IPS-18c (cell line): ENCODE measurements at regions not wholly inside any gene's neighbourhood (a gene's known extent, or its start where the extent isn't known, plus 50 kb on each side); places are given as distances from the start of the nearest gene placed in this dataset.
"Not testable (repeated sequence)": the region's sequence is repeated elsewhere in the genome, so short reads cannot be mapped to it uniquely, and the experiment has no call there.

Experiments
- H3K4me3 ChIP-seq: 2 replicates; pipeline ENCODE4 v1.7.0; 2013; ENCODE audit warnings: low read depth, mild to moderate bottlenecking, low read length, moderate library complexity; ENCODE audit not compliant: insufficient read depth
- H3K9me3 ChIP-seq: one replicate; pipeline ENCODE4 v1.6.1; 2013; ENCODE audit warnings: mild to moderate bottlenecking, low read length, moderate library complexity; ENCODE audit not compliant: control insufficient read depth, insufficient read depth

DNA sequence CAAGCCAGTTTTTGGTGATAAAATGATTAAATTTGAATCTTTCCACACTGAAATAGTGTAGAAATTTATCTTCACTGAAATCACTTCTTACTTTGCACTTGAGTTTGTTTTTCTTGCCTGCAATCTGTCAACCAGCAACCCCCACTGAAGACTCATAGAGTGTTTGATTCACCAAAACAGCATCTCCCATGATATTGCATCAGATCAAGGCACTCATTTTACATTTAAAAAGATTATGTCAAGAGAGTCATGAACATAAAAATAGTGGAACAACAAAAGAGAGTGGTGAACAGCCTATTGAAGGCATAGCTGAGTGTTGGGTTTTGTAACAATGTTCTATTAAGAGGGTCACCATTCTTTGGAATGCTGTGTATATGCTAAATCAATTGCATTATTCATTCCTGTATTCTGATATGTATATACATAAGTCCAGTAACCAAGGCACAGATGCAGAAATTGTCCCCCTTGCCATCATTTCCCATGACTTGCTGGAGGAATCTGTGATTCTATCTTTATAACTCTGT is 1934.9 kb downstream of the ARAP2 start:
- Histone ChIP-seq H3K4me3 (no peak overlapping the region), H3K9me3 (no peaks in the 10 kb centered on the region)

DNA sequence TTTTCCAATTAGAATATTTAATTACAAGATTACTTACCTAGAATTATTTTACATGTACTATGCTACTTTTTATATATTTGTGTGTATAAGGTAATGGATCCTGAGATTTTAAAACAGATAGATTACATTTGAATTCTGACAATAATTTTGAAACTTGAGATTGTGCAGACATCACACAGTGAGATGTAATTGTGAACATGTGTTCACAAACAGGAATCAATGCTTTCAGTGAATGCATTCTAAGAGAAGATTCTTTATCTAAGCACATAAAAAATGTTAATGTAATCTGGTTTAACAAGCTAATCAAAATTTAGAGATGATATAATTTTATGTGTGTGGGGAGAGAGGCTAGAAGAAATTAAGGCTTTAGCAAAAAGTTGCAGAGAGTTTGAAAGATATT is 1925.5 kb downstream of the ARAP2 start:
- Histone ChIP-seq H3K4me3 (no peak overlapping the region), H3K9me3 (no peaks in the 10 kb centered on the region)

DNA sequence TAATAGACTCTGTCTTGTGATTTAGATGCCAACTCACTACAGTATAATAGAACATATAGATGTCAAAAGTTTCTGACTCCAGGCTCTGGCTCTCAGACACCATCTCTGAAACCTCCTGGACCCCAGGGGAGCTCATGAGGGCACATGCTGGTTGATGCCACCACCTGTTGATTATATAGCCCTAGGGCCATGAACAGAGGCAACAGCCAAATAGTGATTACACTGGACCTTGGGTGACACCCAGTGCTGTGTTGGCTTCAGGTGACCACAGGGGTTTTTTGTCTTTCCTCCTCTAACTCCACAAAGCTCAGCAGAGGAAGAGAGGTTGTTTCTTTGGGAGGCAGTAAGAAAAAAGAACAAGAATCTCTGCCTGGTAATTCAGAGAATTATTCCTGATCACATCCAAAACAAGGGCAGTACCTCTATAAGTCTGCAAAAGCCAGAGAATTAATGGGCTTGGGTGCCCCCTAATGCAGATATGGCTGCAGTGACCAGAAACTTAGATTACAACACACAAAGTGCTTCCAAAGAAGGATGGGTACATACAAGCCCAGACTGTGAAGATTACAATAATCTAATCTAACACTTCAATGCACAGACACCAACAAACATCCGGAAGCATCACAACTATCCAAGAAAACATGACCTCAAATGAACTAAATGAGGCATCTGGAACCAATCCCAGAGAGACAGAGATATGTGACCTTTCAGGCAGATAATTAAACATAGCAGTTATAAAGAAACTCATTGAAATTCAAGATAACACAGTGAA is 1920.6 kb downstream of the ARAP2 start:
- H3K4me3 ChIP-seq: no peak overlapping the region
- H3K9me3 ChIP-seq: peaks cover 2% of the 10 kb centered on the region

DNA sequence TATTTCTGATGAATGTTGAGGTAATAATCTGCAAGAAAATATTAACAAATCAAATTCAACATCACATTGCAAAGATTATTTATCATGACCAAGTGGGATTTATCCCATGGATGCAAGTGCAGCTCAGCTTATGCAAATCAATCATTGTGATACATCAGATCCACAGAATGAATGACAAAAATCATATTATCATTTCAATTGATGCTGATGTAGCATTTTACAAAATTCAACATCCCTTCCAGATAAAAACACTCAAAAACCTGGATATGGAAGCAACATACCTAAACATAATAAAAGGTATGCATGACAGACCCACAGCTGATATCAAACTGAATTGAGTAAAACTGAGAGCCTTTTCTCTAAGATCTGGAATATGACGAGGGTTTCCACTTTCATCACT is 1915.4 kb downstream of the ARAP2 start:
- H3K4me3 ChIP-seq: no peak overlapping the region
- H3K9me3 ChIP-seq: peaks cover 2% of the 10 kb centered on the region

DNA sequence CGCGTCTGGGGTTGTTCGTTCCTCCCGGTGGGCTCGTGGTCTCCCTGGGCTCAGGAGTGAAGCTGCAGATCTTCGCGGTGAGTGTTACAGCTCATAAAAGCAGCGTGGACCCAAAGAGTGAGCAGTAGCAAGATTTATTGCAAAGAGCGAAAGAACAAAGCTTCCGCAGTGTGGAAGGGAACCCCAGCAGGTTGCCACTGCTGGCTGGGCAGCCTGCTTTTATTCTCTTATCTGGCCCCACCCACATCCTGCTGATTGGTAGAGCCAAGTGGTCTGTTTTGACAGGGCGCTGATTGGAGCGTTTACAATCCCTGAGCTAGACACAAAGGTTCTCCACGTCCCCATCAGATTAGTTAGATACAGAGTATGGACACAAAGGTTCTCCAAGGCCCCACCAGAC is 1909.2 kb downstream of the ARAP2 start:
- H3K4me3 ChIP-seq, H3K9me3 ChIP-seq: not testable (repeated sequence)

DNA sequence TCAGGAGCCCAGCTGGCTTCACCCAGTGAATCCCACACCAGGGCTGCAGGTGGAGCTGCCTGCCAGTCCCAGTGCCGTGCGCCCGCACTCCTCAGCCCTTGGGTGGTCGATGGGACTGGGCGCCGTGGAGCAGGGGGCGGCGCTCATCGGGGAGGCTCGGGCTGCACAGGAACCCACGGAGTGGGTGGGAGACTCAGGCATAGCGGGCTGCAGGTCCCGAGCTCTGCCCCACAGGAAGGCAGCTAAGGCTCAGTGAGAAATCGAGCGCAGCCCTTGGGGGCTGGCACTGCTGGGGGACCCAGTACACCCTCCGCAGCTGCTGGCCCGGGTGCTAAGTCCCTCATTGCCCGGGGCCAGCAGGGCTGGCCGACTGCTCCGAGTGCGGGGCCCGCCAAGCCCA is 1908.8 kb downstream of the ARAP2 start:
- H3K4me3 ChIP-seq, H3K9me3 ChIP-seq: not testable (repeated sequence)

DNA sequence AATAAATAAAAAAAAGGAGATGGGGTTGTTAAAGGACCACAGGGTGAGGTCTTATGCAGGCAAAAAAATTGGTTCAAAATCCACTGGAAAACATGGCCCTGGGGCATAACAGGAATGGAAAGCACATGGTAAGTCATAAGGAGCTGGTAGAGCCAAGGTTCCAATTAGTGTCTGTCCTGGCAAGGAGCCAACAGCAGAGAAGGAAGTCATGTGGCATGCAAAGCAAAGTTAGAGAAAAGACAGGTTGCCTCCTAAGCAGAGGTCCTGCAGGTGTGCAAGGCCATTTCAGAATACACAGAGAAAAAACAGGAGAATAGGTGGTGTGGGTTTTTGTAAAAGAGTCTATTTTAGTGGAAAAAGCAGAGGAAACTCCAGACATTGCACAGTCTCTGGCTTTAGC is 1881.7 kb downstream of the ARAP2 start:
- no peaks in the 10 kb centered on the region for H3K9me3 ChIP-seq
- H3K4me3 ChIP-seq: no peak overlapping the region

DNA sequence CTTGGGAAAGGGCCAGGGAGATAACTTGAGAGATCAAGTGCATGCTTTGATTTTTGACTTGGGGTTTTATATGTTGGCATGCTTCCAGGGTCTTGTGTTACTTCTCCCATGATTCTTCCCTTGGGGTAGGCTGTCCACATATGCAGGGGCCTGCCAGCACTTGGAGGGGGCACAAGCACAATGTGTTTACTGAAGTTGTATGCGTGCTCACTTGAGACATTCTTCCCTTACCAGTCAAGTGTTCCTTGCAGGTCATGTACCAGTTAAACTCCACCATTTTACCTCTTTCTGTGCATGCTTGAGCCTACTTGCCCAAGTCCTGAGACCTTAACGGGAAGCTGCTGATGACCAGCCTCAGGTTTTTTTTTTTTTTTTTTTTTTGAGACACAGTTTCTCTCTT is 1880.5 kb downstream of the ARAP2 start:
- H3K9me3 ChIP-seq: no peaks in the 10 kb centered on the region

DNA sequence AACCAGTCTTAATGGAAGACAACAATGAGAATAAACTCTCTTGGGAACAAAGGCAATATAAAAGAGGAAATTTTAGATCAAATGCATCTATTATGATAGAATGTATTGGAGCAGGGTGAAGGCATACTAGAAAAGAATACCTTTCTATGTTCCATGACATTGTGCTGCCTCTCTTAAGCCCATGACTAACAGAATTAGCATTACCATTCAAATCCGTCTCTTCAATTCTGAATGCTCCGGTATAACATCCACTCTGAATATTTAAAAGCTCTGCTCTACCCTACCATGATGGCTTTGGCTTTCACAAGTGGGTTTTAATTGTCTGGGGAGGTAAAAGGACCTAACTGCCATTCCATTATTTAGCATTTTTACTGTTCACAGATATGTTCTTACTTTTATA is 1878.4 kb downstream of the ARAP2 start:
- H3K4me3 ChIP-seq: no peak overlapping the region
- no peaks in the 10 kb centered on the region for H3K9me3 ChIP-seq

More for the DNA sequence above, 1880.5 kb downstream of the ARAP2 start:
- no peak overlapping the region for H3K4me3 ChIP-seq

DNA sequence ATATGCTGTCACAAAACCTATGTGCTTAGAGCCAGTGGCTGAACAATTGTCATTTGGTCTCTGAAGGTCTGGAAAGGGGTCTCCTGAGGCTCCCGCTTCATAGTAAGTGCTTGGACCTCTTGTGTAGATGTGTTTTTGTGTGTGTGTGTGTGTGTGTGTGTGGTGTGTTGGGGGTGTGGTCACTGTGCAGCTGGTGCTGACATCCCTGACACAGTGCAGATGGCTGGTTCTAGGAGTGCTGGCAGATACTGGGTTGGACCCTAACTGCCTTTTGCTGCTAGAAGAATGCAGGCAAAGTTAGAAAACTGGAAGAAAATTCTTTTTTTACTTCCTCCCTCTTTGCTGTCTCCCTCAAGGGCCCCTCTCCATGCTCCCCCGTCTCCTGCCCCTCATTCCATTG is 1872.6 kb downstream of the ARAP2 start:
- Histone ChIP-seq H3K9me3 (no peaks in the 10 kb centered on the region), H3K4me3 (no peak overlapping the region)

DNA sequence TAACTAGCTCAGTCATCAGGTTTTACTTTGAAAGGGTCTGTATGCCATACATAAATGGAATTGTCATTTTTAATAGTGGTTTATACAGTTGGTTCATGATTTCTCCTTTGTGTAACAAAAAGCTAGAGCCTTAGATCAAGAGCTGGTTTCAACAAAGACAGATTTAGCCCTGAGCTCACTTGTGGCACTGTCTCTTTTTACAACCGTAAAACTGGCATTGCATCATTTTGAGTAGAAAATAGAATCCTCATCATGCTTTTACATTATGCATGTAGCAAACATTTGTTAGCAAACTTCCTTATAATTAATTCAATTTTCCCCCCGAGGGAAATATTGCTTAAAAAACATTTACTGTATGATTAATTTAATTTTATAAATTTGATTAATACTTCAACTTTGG is 1871.5 kb downstream of the ARAP2 start:
- Histone ChIP-seq H3K4me3 (no peak overlapping the region), H3K9me3 (no peaks in the 10 kb centered on the region)

DNA sequence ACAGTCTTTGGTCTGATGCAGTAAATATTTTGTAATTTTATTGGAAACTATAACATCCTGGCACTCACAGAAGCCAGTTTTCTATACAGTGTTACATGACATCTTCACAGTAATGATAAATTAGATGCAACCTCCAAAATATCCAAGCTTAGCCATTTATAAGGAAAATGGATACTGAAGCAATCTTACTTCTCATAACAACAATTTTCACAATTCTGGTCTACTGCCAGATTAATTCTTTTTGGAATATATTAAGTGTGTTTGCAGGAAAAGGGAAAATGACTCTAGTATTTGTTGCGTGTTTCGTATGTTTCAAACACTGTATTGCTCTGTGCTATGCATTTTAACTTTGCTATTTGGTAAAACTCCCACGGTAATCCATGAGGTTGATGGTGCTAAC is 1870.9 kb downstream of the ARAP2 start:
- no peak overlapping the region for H3K4me3 ChIP-seq
- no peaks in the 10 kb centered on the region for H3K9me3 ChIP-seq

DNA sequence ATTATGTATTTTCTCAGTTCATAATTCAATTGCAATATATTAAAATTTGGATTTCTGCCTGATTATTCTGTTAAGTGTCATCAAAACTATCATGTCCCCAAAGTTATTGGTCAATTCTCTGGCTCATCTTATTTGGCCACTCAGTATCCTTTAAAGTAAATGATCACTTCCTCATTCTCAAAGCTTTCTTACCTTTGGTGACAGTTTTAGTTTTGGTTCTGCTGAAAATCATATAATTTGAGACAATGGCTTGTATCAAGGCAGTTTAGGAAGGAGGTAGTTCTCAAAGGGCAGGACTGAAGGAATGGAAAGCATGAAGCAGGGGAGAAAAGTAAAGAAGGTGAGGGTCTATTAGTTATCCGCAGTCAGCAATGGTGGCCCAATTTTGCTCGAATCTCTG is 1832.1 kb downstream of the ARAP2 start:
- Histone ChIP-seq H3K9me3 (no peaks in the 10 kb centered on the region), H3K4me3 (no peak overlapping the region)

DNA sequence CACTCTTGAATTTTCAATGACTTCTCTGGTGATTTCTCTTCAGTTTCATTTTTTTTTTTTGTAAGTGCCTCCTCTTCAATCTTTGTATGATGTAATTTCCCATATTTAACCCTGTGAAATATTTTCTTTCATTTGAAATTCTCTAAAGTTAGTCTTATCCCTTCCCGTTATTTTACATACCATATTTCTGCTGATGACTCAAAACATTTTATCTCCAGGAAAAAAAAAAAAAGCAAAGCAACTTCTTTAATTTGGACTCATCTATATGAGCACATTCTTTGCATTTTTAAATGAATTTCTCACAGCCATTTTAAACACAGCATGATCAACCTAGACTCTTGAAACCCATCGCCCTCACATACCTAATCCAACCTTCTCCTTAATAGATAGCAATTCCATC is 1831.4 kb downstream of the ARAP2 start:
- Histone ChIP-seq H3K9me3 (no peaks in the 10 kb centered on the region), H3K4me3 (no peak overlapping the region)

DNA sequence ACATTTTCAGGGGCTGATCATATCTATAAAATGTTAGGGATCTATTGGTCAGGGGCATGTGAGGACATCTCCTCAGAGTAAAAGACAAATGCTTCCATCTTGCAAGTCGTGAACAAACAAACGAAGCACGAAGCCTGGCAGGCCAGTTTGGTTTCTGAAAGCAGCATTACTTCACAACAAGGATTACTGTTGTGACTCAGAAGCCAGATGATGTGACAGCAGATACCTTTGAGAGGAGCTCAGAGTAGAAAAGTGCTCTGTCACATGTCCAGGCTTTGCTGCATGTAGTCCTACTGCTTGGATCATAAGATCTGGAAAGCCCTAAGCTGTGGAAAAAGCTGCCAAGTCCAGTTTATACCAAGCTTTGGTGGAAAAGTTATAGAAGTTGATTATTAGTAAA is 1827.2 kb downstream of the ARAP2 start:
- H3K4me3 ChIP-seq: no peak overlapping the region
- H3K9me3 ChIP-seq: no peaks in the 10 kb centered on the region

DNA sequence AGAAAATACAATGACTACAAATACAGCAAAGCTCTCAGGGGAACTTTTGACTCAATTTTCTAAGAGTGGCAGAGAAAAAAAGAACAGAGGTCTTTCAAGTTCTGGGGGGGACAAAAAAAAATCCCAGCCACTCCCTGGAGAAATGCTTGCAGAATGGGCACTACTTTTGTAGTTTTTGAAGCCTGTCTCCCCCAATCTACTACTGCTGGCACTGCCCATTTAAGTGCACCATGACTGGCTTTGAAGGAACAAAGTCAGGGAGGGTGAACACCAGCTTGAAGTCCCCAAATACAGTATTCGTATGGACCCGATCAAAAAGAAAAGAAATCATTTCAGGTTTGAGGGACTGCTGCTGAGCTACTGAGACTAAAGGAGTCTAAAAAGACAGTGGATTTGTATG is 1824.4 kb downstream of the ARAP2 start:
- Histone ChIP-seq H3K9me3 (no peaks in the 10 kb centered on the region), H3K4me3 (no peak overlapping the region)

DNA sequence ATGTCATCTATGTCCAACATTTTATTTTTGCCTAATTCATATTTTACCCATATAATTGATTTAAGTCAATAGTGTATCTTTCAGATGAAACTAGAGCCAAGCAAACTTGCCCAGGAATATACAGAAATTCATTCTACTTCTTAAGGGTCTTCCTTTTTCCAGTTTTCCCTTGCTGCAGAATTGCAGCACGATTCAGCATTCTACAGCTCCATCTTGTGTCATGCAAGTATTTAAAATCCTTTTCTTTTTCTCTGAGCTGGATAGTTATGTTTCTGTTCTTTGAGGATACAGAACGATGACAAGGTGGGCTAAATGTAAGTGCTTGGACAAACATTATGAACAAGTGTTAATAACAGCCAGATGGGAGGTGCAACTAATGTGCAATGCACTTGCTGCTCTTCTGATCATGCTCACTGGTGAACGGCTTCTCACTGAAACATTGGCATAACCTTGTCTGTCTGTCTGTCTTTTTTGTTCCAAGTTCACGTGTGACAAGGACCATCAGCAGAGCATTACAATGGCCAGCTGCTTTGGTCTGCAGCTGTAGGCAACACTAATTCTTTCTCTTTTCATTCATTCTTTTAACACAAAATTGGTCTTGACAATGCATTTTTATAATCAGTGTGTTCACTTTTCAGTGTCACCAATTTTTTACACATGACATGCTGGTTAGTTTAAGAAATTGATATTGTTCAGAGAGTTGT is 1821.7 kb downstream of the ARAP2 start:
- no peak overlapping the region for H3K4me3 ChIP-seq
- no peaks in the 10 kb centered on the region for H3K9me3 ChIP-seq

DNA sequence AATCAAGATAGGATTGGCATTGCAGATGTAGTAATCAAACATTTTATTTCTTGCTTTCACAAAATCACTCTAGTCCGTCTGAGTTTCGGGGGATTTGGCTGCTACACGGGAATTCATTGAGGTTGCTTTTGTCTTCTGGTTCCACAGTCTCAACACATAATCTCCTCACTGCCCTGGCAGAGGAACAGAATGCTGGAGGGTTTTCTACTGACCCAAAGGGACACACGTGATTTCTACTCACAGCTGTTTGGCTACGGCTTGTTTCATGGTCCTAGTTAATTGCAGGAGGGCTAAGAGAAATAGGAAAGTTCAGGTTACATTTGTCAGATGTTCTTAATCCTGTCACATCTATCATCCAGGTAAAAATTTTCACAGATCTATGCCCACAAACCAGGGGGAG is 1811.6 kb downstream of the ARAP2 start:
- no peaks in the 10 kb centered on the region for H3K9me3 ChIP-seq
- no peak overlapping the region for H3K4me3 ChIP-seq
